ENCODE measurements at regions not wholly inside any gene's neighbourhood (a gene's known extent, or its start where the extent isn't known, plus 50 kb on each side); places are given as distances from the start of the nearest gene placed in this dataset.
"Not testable (repeated sequence)": the region's sequence is repeated elsewhere in the genome, so short reads cannot be mapped to it uniquely, and the experiment has no call there.

GRCh38 chr6:15152700-15153099 lies 93.2 kb upstream of the JARID2 start:
- no peak for DNase-seq
- no peaks in the 10 kb centered on the region for H3K27me3 ChIP-seq (ENCODE audit: insufficient read depth in 3 of 3, low read length in 2 of 3)
- H3K36me3 ChIP-seq (ENCODE audit: insufficient read depth in 1 of 2, low read depth in 1 of 2) = no peaks in the 10 kb centered on the region
- intact Hi-C loops (cut with DNase I) = no loop called here
- no peak overlapping the region for H3K27ac ChIP-seq
- no peak overlapping the region for H3K4me3 ChIP-seq
- no peak for ATAC-seq
- TF ChIP-seq CTCF (IDR thresholded peaks at IDR 0.05) = no peak
- WGBS, 3 donors = 79 to 92% (median 87%) methylated on average over 2 of the region's 2 CpGs
- H3K4me1 ChIP-seq = no peaks in the 10 kb centered on the region
- H3K9me3 ChIP-seq = no peaks in the 10 kb centered on the region

GRCh38 chr6:15153191-15153590 lies 92.7 kb upstream of the JARID2 start:
- intact Hi-C loops (cut with DNase I) = no loop called here
- H3K36me3 ChIP-seq (ENCODE audit: insufficient read depth in 1 of 2, low read depth in 1 of 2) = no peaks in the 10 kb centered on the region
- H3K4me1 ChIP-seq = no peaks in the 10 kb centered on the region
- no peak for DNase-seq
- no peak overlapping the region for H3K27ac ChIP-seq
- WGBS, 3 donors = 91 to 96% (median 94%) methylated on average over 7 of the region's 7 CpGs
- H3K27me3 ChIP-seq (ENCODE audit: insufficient read depth in 3 of 3, low read length in 2 of 3) = no peaks in the 10 kb centered on the region
- no peak for ATAC-seq
- no peaks in the 10 kb centered on the region for H3K9me3 ChIP-seq
- no peak overlapping the region for H3K4me3 ChIP-seq
- TF ChIP-seq CTCF (IDR thresholded peaks at IDR 0.05) = no peak

- no peaks in the 10 kb centered on the region for H3K27me3 ChIP-seq (ENCODE audit: insufficient read depth in 3 of 3, low read length in 2 of 3)
- no peaks in the 10 kb centered on the region for H3K9me3 ChIP-seq
- ATAC-seq = no peak
- H3K4me3 ChIP-seq = no peak overlapping the region
- H3K4me1 ChIP-seq = no peaks in the 10 kb centered on the region
- no peak overlapping the region for H3K27ac ChIP-seq
- DNase-seq = no peak
- no peak for TF ChIP-seq CTCF (IDR thresholded peaks at IDR 0.05)
- intact Hi-C loops (cut with DNase I) = no loop called here
- H3K36me3 ChIP-seq (ENCODE audit: insufficient read depth in 1 of 2, low read depth in 1 of 2) = no peaks in the 10 kb centered on the region
- 93 to 99% (median 93%) methylated on average over 2 of the region's 2 CpGs for WGBS, 3 donors
Observed at GRCh38 chr6:15157479-15157878, 88.4 kb upstream of the JARID2 start.

DNA sequence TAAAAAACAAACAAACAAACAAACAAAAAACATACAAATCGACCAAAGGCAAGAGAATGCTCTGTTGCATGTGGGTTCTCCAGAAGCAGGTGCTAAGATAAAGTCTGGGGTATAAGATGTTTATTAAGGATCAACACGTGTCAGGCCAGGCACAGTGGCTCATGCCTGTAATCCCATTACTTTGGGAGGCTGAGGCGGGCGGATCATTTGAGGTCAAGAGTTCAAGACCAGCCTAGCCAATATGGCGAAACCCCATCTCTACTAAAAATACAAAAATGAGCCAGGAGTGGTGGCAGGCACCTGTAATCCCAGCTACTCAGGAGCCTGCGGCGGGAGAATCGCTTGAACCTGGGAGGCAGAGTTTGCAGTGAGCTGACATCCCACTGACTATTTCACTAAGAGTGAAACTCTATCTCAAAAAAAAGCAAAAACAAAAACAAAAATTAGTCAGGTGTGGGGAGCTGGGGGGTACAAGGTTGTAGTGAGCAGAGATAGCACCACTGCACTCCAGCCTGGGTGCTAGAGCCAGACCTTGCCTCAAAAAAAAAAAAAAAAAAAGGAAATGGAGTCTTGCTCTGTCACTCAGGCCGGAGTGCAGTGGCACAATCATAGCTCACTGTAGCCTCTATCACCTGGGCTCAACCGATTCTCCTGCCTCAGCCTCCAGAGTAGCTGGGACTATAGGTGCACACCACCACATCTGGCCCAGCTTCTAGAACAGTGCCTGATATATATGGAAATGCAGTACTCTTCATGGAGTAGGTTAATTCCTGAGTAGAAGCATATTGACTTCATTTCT lies 86.8 kb upstream of the JARID2 start:
- TF ChIP-seq CTCF (IDR thresholded peaks at IDR 0.05) = no peak
- Histone ChIP-seq H3K4me1 (no peaks in the 10 kb centered on the region), H3K36me3 (ENCODE audit: insufficient read depth in 1 of 2, low read depth in 1 of 2) (no peaks in the 10 kb centered on the region), H3K4me3 (no peak overlapping the region), H3K9me3 (no peaks in the 10 kb centered on the region), H3K27ac (no peak overlapping the region), H3K27me3 (ENCODE audit: insufficient read depth in 3 of 3, low read length in 2 of 3) (no peaks in the 10 kb centered on the region)
- no peak for DNase-seq
- WGBS, 3 donors = 87 to 96% (median 93%) methylated on average over 10 of the region's 10 CpGs
- intact Hi-C loops (cut with DNase I) = no loop called here
- no peak for ATAC-seq

DNA sequence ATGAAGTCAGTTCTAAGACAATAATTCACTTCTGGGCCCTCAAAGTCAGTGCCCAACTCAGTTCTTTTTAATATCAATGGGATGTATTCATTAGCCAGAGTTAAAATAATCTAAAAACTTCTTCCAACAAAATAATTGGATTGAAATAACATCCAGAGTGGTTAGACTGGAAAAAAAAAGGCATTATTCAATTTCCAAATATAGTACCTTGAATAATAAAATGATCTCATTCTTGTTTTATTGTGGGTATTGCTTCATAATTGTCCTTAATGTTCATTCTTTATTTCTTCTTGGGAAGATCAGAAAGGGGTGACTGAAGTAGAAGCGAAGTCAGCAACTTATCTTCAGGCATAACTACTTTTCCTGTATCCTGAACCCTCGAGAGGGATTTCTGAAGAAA lies 85.1 kb upstream of the JARID2 start:
- WGBS, 3 donors = 80 to 91% (median 82%) methylated on average over 2 of the region's 2 CpGs
- no peak overlapping the region for H3K27ac ChIP-seq
- no peaks in the 10 kb centered on the region for H3K36me3 ChIP-seq (ENCODE audit: insufficient read depth in 1 of 2, low read depth in 1 of 2)
- TF ChIP-seq CTCF (IDR thresholded peaks at IDR 0.05) = no peak
- no peaks in the 10 kb centered on the region for H3K9me3 ChIP-seq
- intact Hi-C loops (cut with DNase I) = no loop called here
- H3K4me3 ChIP-seq = no peak overlapping the region
- no peak for DNase-seq
- no peaks in the 10 kb centered on the region for H3K27me3 ChIP-seq (ENCODE audit: insufficient read depth in 3 of 3, low read length in 2 of 3)
- no peak for ATAC-seq
- no peaks in the 10 kb centered on the region for H3K4me1 ChIP-seq

DNA sequence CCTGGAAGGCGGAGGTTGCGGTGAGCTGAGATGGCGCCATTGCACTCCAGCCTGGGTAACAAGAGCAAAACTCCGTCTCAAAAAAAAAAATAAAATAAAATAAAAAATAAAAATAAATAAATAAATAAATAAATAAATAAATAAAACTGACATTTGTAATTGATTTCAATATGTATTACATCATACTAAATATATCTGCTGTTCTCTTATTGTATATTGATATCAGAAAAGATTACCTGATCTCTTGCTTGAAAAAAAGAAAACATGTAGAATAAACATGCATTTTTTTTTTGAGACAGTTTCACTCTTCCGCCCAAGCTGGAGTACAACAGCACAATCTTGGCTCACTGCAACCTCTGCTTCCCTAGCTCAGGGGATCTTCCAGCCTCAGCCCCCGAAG lies 81.0 kb upstream of the JARID2 start:
- H3K4me3 ChIP-seq; H3K27me3 ChIP-seq (ENCODE audit: insufficient read depth in 3 of 3, low read length in 2 of 3); H3K4me1 ChIP-seq; DNase-seq; H3K27ac ChIP-seq; ATAC-seq; H3K36me3 ChIP-seq (ENCODE audit: insufficient read depth in 1 of 2, low read depth in 1 of 2); intact Hi-C loops (cut with DNase I); H3K9me3 ChIP-seq: not testable (repeated sequence)
- WGBS, 3 donors = 97 to 99% (median 99%) methylated on average over 6 of the region's 6 CpGs
